ENCODE measurements at regions not wholly inside any gene's neighbourhood (a gene's known extent, or its start where the extent isn't known, plus 50 kb on each side); places are given as distances from the start of the nearest gene placed in this dataset.

DNA sequence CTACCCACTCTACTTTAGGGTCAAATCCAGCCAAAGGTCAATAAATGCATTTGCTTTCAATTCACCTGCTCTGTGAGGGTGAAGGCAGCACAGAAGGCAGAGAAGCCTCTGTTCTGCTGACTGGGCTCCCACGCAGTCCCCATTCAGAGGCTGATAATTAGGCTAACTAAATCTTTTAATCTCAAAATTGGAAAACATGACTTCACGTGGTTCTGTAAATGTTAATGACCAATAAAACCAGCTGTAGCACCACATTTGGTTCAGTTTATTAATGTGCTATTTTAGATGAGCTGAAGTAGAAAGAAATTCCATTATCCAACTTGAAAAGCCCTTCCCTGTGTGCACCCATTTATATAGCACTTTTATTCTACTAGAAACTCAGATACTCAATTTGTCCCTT lies 310.6 kb downstream of the C1D start:
- TF ChIP-seq, protein P1, sequence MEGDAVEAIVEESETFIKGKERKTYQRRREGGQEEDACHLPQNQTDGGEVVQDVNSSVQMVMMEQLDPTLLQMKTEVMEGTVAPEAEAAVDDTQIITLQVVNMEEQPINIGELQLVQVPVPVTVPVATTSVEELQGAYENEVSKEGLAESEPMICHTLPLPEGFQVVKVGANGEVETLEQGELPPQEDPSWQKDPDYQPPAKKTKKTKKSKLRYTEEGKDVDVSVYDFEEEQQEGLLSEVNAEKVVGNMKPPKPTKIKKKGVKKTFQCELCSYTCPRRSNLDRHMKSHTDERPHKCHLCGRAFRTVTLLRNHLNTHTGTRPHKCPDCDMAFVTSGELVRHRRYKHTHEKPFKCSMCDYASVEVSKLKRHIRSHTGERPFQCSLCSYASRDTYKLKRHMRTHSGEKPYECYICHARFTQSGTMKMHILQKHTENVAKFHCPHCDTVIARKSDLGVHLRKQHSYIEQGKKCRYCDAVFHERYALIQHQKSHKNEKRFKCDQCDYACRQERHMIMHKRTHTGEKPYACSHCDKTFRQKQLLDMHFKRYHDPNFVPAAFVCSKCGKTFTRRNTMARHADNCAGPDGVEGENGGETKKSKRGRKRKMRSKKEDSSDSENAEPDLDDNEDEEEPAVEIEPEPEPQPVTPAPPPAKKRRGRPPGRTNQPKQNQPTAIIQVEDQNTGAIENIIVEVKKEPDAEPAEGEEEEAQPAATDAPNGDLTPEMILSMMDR (IDR thresholded peaks at IDR 0.05; ENCODE audit: borderline replicate concordance, extremely low read depth, low read length, poor library complexity, severe bottlenecking) = no peak
- TF ChIP-seq EZH2 (IDR thresholded peaks at IDR 0.05; ENCODE audit: borderline replicate concordance, low read depth, low read length, severe bottlenecking) = no peak

Data from DND-41 (cell line).